GM23338 (cell line): ENCODE measurements at regions not wholly inside any gene's neighbourhood (a gene's known extent, or its start where the extent isn't known, plus 50 kb on each side); places are given as distances from the start of the nearest gene placed in this dataset.

Experiments used
- ATAC-seq: fragments of 200-7000 bp; cut with Tn5 transposase; 3 replicates; pipeline ENCODE4 v1.9.1; 2020
- DNase-seq: peaks from one replicate; pipeline ENCODE4 v3.0.0-alpha.2; 2015; ENCODE audit warnings: low spot score
- H2AFZ ChIP-seq: fragments of 200-600 bp; sonication (generic); 2 replicates; pipeline ENCODE4 v1.8.0; 2016; ENCODE audit warnings: antibody characterized with exemption, mild to moderate bottlenecking, moderate library complexity
- H3F3A ChIP-seq: fragments of 200-600 bp; sonication (generic); replicated peaks from 2 replicates; pipeline ENCODE4 v1.8.0; 2017; ENCODE audit warnings: antibody characterized with exemption, mixed run types, low read depth
- H3K27ac ChIP-seq: fragments of 200-600 bp; sonication (generic); 2 replicates; pipeline ENCODE4 v1.6.1; 2016; ENCODE audit warnings: low read depth
- H3K27me3 ChIP-seq: fragments of 200-600 bp; sonication (generic); 2 replicates; pipeline ENCODE4 v1.8.0; 2016; ENCODE audit warnings: mild to moderate bottlenecking, mixed run types, moderate library complexity; ENCODE audit not compliant: insufficient read depth
- H3K36me3 ChIP-seq: fragments of 200-600 bp; sonication (generic); 2 replicates; pipeline ENCODE4 v1.8.0; 2016; ENCODE audit warnings: mild to moderate bottlenecking; ENCODE audit not compliant: insufficient read depth
- H3K4me1 ChIP-seq: fragments of 200-600 bp; sonication (generic); 2 replicates; pipeline ENCODE4 v1.8.0; 2016; ENCODE audit warnings: mild to moderate bottlenecking, moderate library complexity; ENCODE audit not compliant: insufficient read depth
- H3K4me2 ChIP-seq: fragments of 200-600 bp; sonication (generic); 2 replicates; pipeline ENCODE4 v1.7.1; 2017; ENCODE audit warnings: mixed run types
- H3K4me3 ChIP-seq: fragments of 200-600 bp; sonication (generic); 2 replicates; pipeline ENCODE4 v1.6.1; 2016; ENCODE audit warnings: mixed run types
- H3K79me2 ChIP-seq: fragments of 200-600 bp; sonication (generic); replicated peaks from 2 replicates; pipeline ENCODE4 v1.8.0; 2017; ENCODE audit warnings: mild to moderate bottlenecking; ENCODE audit not compliant: insufficient read depth
- H3K9me2 ChIP-seq: fragments of 200-600 bp; sonication (generic); 2 replicates; pipeline ENCODE4 v1.8.0; 2017; ENCODE audit not compliant: insufficient read depth
- H4K20me1 ChIP-seq: fragments of 200-600 bp; sonication (generic); replicated peaks from 2 replicates; pipeline ENCODE4 v1.8.0; 2017; ENCODE audit warnings: mild to moderate bottlenecking; ENCODE audit not compliant: insufficient read depth
- H3K27ac Mint-ChIP-seq: 2 replicates; pipeline ENCODE4 v1.8.0; 2020; ENCODE audit warnings: inconsistent platforms, mild to moderate bottlenecking, moderate library complexity, mixed read lengths
- H3K27me3 Mint-ChIP-seq: 3 replicates; pipeline ENCODE4 v1.8.0; 2022; ENCODE audit warnings: low read depth, mild to moderate bottlenecking, moderate library complexity, mixed read lengths, inconsistent platforms; ENCODE audit not compliant: insufficient read depth, poor library complexity
- H3K36me3 Mint-ChIP-seq: 3 replicates; pipeline ENCODE4 v1.8.0; 2021; ENCODE audit warnings: low read depth, mild to moderate bottlenecking, inconsistent platforms, moderate library complexity, mixed read lengths
- H3K4me1 Mint-ChIP-seq: 3 replicates; pipeline ENCODE4 v1.8.0; 2020; ENCODE audit warnings: mild to moderate bottlenecking, inconsistent platforms, mixed read lengths
- H3K4me3 Mint-ChIP-seq: 3 replicates; pipeline ENCODE4 v1.8.0; 2021; ENCODE audit warnings: moderate library complexity, mild to moderate bottlenecking, inconsistent platforms, mixed read lengths
- H3K9me3 Mint-ChIP-seq: 3 replicates; pipeline ENCODE4 v1.8.0; 2020; ENCODE audit warnings: moderate library complexity, mild to moderate bottlenecking, inconsistent platforms, mixed read lengths
- CREB1 ChIP-seq: fragments of 250-450 bp; sonication (Bioruptor Pico); IDR thresholded peaks from 2 replicates; pipeline ENCODE4 v1.5.0; 2020; ENCODE audit warnings: low read depth, mild to moderate bottlenecking, moderate library complexity
- CTCF ChIP-seq, 2 experiments: fragments of 200-600 bp in 1 of 2; sonication (generic) in 1 of 2; conservative IDR thresholded peaks; 2 replicates each; pipeline versions ENCODE4 v1.5.1 to v1.6.1; 2016 to 2017; ENCODE audit warnings: antibody characterized with exemption in 2 of 2, low read depth in 2 of 2, mild to moderate bottlenecking in 2 of 2, moderate library complexity in 1 of 2
- ETS1 ChIP-seq: IDR thresholded peaks from 2 replicates; pipeline ENCODE4 v1.6.1; 2016; ENCODE audit warnings: antibody characterized with exemption
- EZH2 ChIP-seq: fragments of 200-600 bp; sonication (generic); IDR thresholded peaks from one replicate; pipeline ENCODE4 v1.8.0; 2017; ENCODE audit warnings: antibody characterized with exemption, mild to moderate bottlenecking, low read depth; ENCODE audit not compliant: unreplicated experiment
- EZH2phosphoT487 ChIP-seq: fragments of 200-600 bp; sonication (generic); IDR thresholded peaks from one replicate; pipeline ENCODE4 v1.8.1; 2018; ENCODE audit warnings: antibody characterized with exemption; ENCODE audit not compliant: unreplicated experiment
- JUNB ChIP-seq: IDR thresholded peaks from one replicate; pipeline ENCODE4 v1.6.1; 2016; ENCODE audit warnings: antibody characterized with exemption; ENCODE audit not compliant: unreplicated experiment
- NANOG ChIP-seq: IDR thresholded peaks from 2 replicates; pipeline ENCODE4 v1.6.1; 2016; ENCODE audit warnings: antibody characterized with exemption, borderline replicate concordance
- POLR2AphosphoS5 ChIP-seq: IDR thresholded peaks from 2 replicates; pipeline ENCODE4 v1.6.1; 2016; ENCODE audit warnings: antibody characterized with exemption, low read depth
- REST ChIP-seq: IDR thresholded peaks from one replicate; pipeline ENCODE4 v1.6.1; 2018; ENCODE audit warnings: antibody characterized with exemption; ENCODE audit not compliant: unreplicated experiment
- STAT1 ChIP-seq: IDR thresholded peaks from one replicate; pipeline ENCODE4 v1.6.1; 2016; ENCODE audit warnings: antibody characterized with exemption; ENCODE audit not compliant: unreplicated experiment
- ZNF114 ChIP-seq: fragments of 250-450 bp; sonication (Bioruptor Pico); IDR thresholded peaks from 2 replicates; pipeline ENCODE4 v1.5.0; 2020; ENCODE audit warnings: mild to moderate bottlenecking, moderate library complexity
- ZNF331 ChIP-seq: fragments of 250-450 bp; sonication (Bioruptor Pico); IDR thresholded peaks from 2 replicates; pipeline ENCODE4 v1.5.0; 2020; ENCODE audit warnings: low read depth, mild to moderate bottlenecking, moderate library complexity
- ZNF462 ChIP-seq: fragments of 250-450 bp; sonication (Bioruptor Pico); IDR thresholded peaks from 2 replicates; pipeline ENCODE4 v1.5.0; 2020; ENCODE audit warnings: mild to moderate bottlenecking, moderate library complexity

- Histone ChIP-seq H3K36me3 (peaks cover 5% of the 10 kb centered on the region; the same call in 1 of the 2 replicates), H3F3A (no peaks in the 10 kb centered on the region), H3K27ac (no peak overlapping the region), H3K9me2 (peaks cover 4% of the 10 kb centered on the region; the same call in 1 of the 2 replicates), H2AFZ (no peak overlapping the region), H3K4me3 (no peak overlapping the region), H3K79me2 (no peaks in the 10 kb centered on the region), H3K4me1 (no peaks in the 10 kb centered on the region), H4K20me1 (no peaks in the 10 kb centered on the region), H3K27me3 (no peaks in the 10 kb centered on the region), H3K4me2 (no peak overlapping the region)
- no peak for TF ChIP-seq NANOG
- TF ChIP-seq CTCF (conservative IDR thresholded peaks at IDR 0.05; ENCODE audit: low read depth in 2 of 2), result no peak
- TF ChIP-seq ZNF462 (CRISPR knock-in tag), result no peak
- TF ChIP-seq ZNF114 (CRISPR knock-in tag), result no peak
- TF ChIP-seq ZNF331 (CRISPR knock-in tag), result no peak
- TF ChIP-seq EZH2, result no peak
- TF ChIP-seq REST, result no peak
- TF ChIP-seq CREB1, result no peak
- no peak for TF ChIP-seq STAT1
- TF ChIP-seq ETS1, result no peak
- TF ChIP-seq EZH2phosphoT487, result no peak
- no peak for TF ChIP-seq JUNB
- no peak for TF ChIP-seq POLR2AphosphoS5
- DNase-seq (no peak), ATAC-seq (no peak)
- H3K36me3 Mint-ChIP-seq, result peaks cover 5% of the 10 kb centered on the region; the same call in 2 of the 3 replicates
- no peak overlapping the region for H3K4me3 Mint-ChIP-seq
- no peak overlapping the region for H3K27ac Mint-ChIP-seq
- H3K9me3 Mint-ChIP-seq, result peaks cover 21% of the 10 kb centered on the region
- no peaks in the 10 kb centered on the region for H3K27me3 Mint-ChIP-seq
- no peaks in the 10 kb centered on the region for H3K4me1 Mint-ChIP-seq
Measured at GRCh38 chr6:12544821-12545565, 171.6 kb upstream of the PHACTR1 start.
